SK-N-SH treated with all-trans-retinoic acid at 6 μM for 48 hours (cell line): ENCODE measurements at regions not wholly inside any gene's neighbourhood (a gene's known extent, or its start where the extent isn't known, plus 50 kb on each side); places are given as distances from the start of the nearest gene placed in this dataset.

Source experiments
- ARNTL ChIP-seq: fragments of 450-650 bp; formaldehyde crosslinking; IDR thresholded peaks from 2 replicates; pipeline ENCODE4 v1.5.0; 2020; ENCODE audit warnings: low read depth, mild to moderate bottlenecking, moderate library complexity, borderline replicate concordance
- ESRRG ChIP-seq: fragments of 250-450 bp; sonication (Bioruptor Pico); IDR thresholded peaks from 2 replicates; pipeline ENCODE4 v1.6.1; 2021; ENCODE audit warnings: mild to moderate bottlenecking
- GLIS3 ChIP-seq: fragments of 250-450 bp; sonication (Bioruptor Pico); IDR thresholded peaks from 2 replicates; pipeline ENCODE4 v1.5.0; 2020; ENCODE audit warnings: mild to moderate bottlenecking, moderate library complexity
- ISL1 ChIP-seq: fragments of 250-450 bp; sonication (Bioruptor Pico); IDR thresholded peaks from 2 replicates; pipeline ENCODE4 v2.1.2; 2022; ENCODE audit warnings: mild to moderate bottlenecking, moderate library complexity
- RARB ChIP-seq: fragments of 250-450 bp; sonication (Bioruptor Pico); IDR thresholded peaks from 2 replicates; pipeline ENCODE4 v1.8.0; 2021; ENCODE audit warnings: mild to moderate bottlenecking, moderate library complexity
- TCF4 ChIP-seq: fragments of 250-450 bp; sonication (Bioruptor Pico); IDR thresholded peaks from 2 replicates; pipeline ENCODE4 v1.8.0; 2021; ENCODE audit warnings: mild to moderate bottlenecking, moderate library complexity, borderline replicate concordance
- ZC3H10 ChIP-seq: fragments of 250-450 bp; sonication (Bioruptor Pico); IDR thresholded peaks from 2 replicates; pipeline ENCODE4 v1.5.1; 2021; ENCODE audit warnings: mild to moderate bottlenecking, moderate library complexity
- ZNF565 ChIP-seq: fragments of 450-650 bp; formaldehyde crosslinking; conservative IDR thresholded peaks from 2 replicates; pipeline ENCODE4 v1.5.0; 2020; ENCODE audit warnings: low read depth, mild to moderate bottlenecking, moderate library complexity
- ZNF8 ChIP-seq: fragments of 450-650 bp; formaldehyde crosslinking; IDR thresholded peaks from 2 replicates; pipeline ENCODE4 v1.5.0; 2020; ENCODE audit warnings: mild to moderate bottlenecking, moderate library complexity

- TF ChIP-seq ARNTL (CRISPR knock-in tag) = no peak
- TF ChIP-seq ESRRG (CRISPR knock-in tag) = no peak
- no peak for TF ChIP-seq ZNF8 (CRISPR knock-in tag)
- no peak for TF ChIP-seq ZNF565 (CRISPR knock-in tag)
- TF ChIP-seq RARB (CRISPR knock-in tag) = no peak
- no peak for TF ChIP-seq GLIS3 (CRISPR knock-in tag)
- TF ChIP-seq TCF4 = no peak
- TF ChIP-seq ISL1 (CRISPR knock-in tag) = no peak
- no peak for TF ChIP-seq ZC3H10 (CRISPR knock-in tag)
These were observed 466.2 kb downstream of the BCOR start for GRCh38 chrX:39631276-39632229.
